Neuronal stem cell (in vitro differentiated cells): ENCODE measurements at regions not wholly inside any gene's neighbourhood (a gene's known extent, or its start where the extent isn't known, plus 50 kb on each side); places are given as distances from the start of the nearest gene placed in this dataset.
"Not testable (repeated sequence)": the region's sequence is repeated elsewhere in the genome, so short reads cannot be mapped to it uniquely, and the experiment has no call there.

Experiments used
- DNase-seq: peaks from one replicate; pipeline ENCODE4 v3.0.0-alpha.2; 2013; ENCODE audit warnings: low spot score
- H2AFZ ChIP-seq: one replicate; pipeline ENCODE4 v1.6.1; 2013; ENCODE audit warnings: mild to moderate bottlenecking, low read length, inconsistent platforms
- H2AK5ac ChIP-seq: 2 replicates; pipeline ENCODE4 v1.6.1; 2013; ENCODE audit warnings: low read depth, mild to moderate bottlenecking, inconsistent platforms, low read length, moderate library complexity, mixed read lengths
- H2BK120ac ChIP-seq: 2 replicates; pipeline ENCODE4 v1.6.1; 2013; ENCODE audit warnings: low read depth, mild to moderate bottlenecking, inconsistent platforms, low read length, moderate library complexity, mixed read lengths
- H2BK12ac ChIP-seq: one replicate; pipeline ENCODE4 v1.6.1; 2013; ENCODE audit warnings: low read length, inconsistent platforms
- H2BK15ac ChIP-seq: 2 replicates; pipeline ENCODE4 v1.6.1; 2013; ENCODE audit warnings: mild to moderate bottlenecking, low read length, inconsistent platforms, mixed read lengths
- H2BK5ac ChIP-seq: one replicate; pipeline ENCODE4 v1.6.1; 2013; ENCODE audit warnings: inconsistent platforms, mild to moderate bottlenecking, low read length, moderate library complexity
- H3K14ac ChIP-seq: one replicate; pipeline ENCODE4 v1.6.1; 2013; ENCODE audit warnings: low read length, inconsistent platforms
- H3K18ac ChIP-seq: 2 replicates; pipeline ENCODE4 v1.6.1; 2013; ENCODE audit warnings: low read length, inconsistent platforms
- H3K23ac ChIP-seq: 2 replicates; pipeline ENCODE4 v1.6.1; 2013; ENCODE audit warnings: low read depth, mild to moderate bottlenecking, mixed read lengths, low read length, inconsistent platforms; ENCODE audit not compliant: poor library complexity
- H3K27ac ChIP-seq: replicated peaks from 3 replicates; pipeline ENCODE4 v1.5.1; 2013; ENCODE audit warnings: low read length, inconsistent platforms
- H3K27me3 ChIP-seq, 3 experiments: 2 replicates each; pipeline ENCODE4 v1.6.1; 2013; ENCODE audit warnings: low read length in 3 of 3, mild to moderate bottlenecking in 2 of 3, inconsistent platforms in 1 of 3, low read depth in 1 of 3, mixed read lengths in 1 of 3, moderate library complexity in 1 of 3; ENCODE audit not compliant: control insufficient read depth in 3 of 3, insufficient read depth in 3 of 3
- H3K36me3 ChIP-seq, 2 donors: replicated peaks in 1 of 2; 2 replicates each; pipeline ENCODE4 v1.6.1; 2013; ENCODE audit warnings: low read length in 2 of 2; ENCODE audit not compliant: control insufficient read depth in 2 of 2, insufficient read depth in 2 of 2
- H3K4ac ChIP-seq: 2 replicates; pipeline ENCODE4 v1.6.1; 2013; ENCODE audit warnings: inconsistent platforms, mild to moderate bottlenecking, low read length, moderate library complexity
- H3K4me1 ChIP-seq, 2 donors: 1 replicate in 1 of 2; 2 replicates in 1 of 2; pipeline ENCODE4 v1.6.1; 2013; ENCODE audit warnings: low read length in 2 of 2, low read depth in 1 of 2; ENCODE audit not compliant: control insufficient read depth in 2 of 2, insufficient read depth in 1 of 2
- H3K4me2 ChIP-seq: one replicate; pipeline ENCODE4 v1.6.1; 2013; ENCODE audit warnings: mild to moderate bottlenecking, low read length, inconsistent platforms; ENCODE audit not compliant: insufficient read depth, poor library complexity, severe bottlenecking
- H3K4me3 ChIP-seq, 2 donors: 2 replicates each; pipeline ENCODE4 v1.5.1; 2013; ENCODE audit warnings: low read length in 2 of 2, mild to moderate bottlenecking in 2 of 2, inconsistent platforms in 1 of 2, moderate library complexity in 1 of 2
- H3K79me1 ChIP-seq: one replicate; pipeline ENCODE4 v1.6.1; 2013; ENCODE audit warnings: low read depth, mild to moderate bottlenecking, inconsistent platforms, low read length, moderate library complexity
- H3K9ac ChIP-seq: one replicate; pipeline ENCODE4 v1.6.1; 2013; ENCODE audit warnings: mild to moderate bottlenecking, low read depth, low read length, inconsistent platforms; ENCODE audit not compliant: poor library complexity
- H3K9me3 ChIP-seq, 2 donors: replicated peaks in 1 of 2; 2 replicates each; pipeline versions ENCODE3 to v1.6.1; 2013; ENCODE audit warnings: low read length in 2 of 2, mild to moderate bottlenecking in 2 of 2, inconsistent platforms in 1 of 2, low read depth in 1 of 2, mixed read lengths in 1 of 2, moderate library complexity in 1 of 2; ENCODE audit not compliant: control insufficient read depth in 2 of 2, insufficient read depth in 1 of 2
- H4K8ac ChIP-seq: one replicate; pipeline ENCODE4 v1.6.1; 2013; ENCODE audit warnings: low read depth, mild to moderate bottlenecking, inconsistent platforms, low read length, moderate library complexity
- H4K91ac ChIP-seq: one replicate; pipeline ENCODE4 v1.6.1; 2013; ENCODE audit warnings: low read length, low read depth, mild to moderate bottlenecking, inconsistent platforms; ENCODE audit not compliant: poor library complexity
- WGBS, 2 donors: extraction: QIAGEN DNeasy Blood & Tissue Kit; methylation state at CpG; one replicate each; pipeline ENCODE4 v1.1.7; 2013; ENCODE audit warnings: missing lambda C conversion rate in 2 of 2, mixed read lengths in 1 of 2; ENCODE audit not compliant: insufficient read length in 2 of 2, insufficient replicate concordance in 1 of 2; ENCODE audit errors: extremely low coverage in 2 of 2; 5-methylcytosine and 5-hydroxymethylcytosine counted together

- DNase-seq, H3K9ac ChIP-seq, H3K4me1 ChIP-seq, H3K4me3 ChIP-seq, H2BK120ac ChIP-seq, H2BK15ac ChIP-seq, H3K4ac ChIP-seq, H2AK5ac ChIP-seq, H3K18ac ChIP-seq, H2BK12ac ChIP-seq, H4K8ac ChIP-seq, H2AFZ ChIP-seq, H3K4me2 ChIP-seq, H3K27me3 ChIP-seq, H3K79me1 ChIP-seq, H3K9me3 ChIP-seq, H3K23ac ChIP-seq, H4K91ac ChIP-seq, H2BK5ac ChIP-seq, H3K36me3 ChIP-seq, H3K27ac ChIP-seq, H3K14ac ChIP-seq: not testable (repeated sequence)
- no CpG with 5 or more reads among the region's 2 CpGs for WGBS, 2 donors
Measured at GRCh38 chr14:43547596-43547995, 959.5 kb downstream of the FSCB start.

- Histone ChIP-seq H2BK12ac (no peak overlapping the region), H3K4ac (no peak overlapping the region), H3K27ac (no peak overlapping the region), H3K4me3 (peak overlapping the region in 1 of 2 donors; percentile 58), H3K4me1 (no peaks in the 10 kb centered on the region), H3K79me1 (no peaks in the 10 kb centered on the region), H2BK120ac (no peak overlapping the region), H3K9me3 (peaks cover 0 to 1% of the 10 kb centered on the region in 2 donors), H3K18ac (peak overlapping the region; percentile 76), H4K91ac (no peak overlapping the region), H3K23ac (no peak overlapping the region), H4K8ac (no peak overlapping the region), H3K14ac (peak overlapping the region; percentile 97), H2BK5ac (no peak overlapping the region), H2AK5ac (no peak overlapping the region), H2BK15ac (no peak overlapping the region), H2AFZ (no peak overlapping the region), H3K36me3 (no peaks in the 10 kb centered on the region), H3K4me2 (no peak overlapping the region), H3K9ac (no peak overlapping the region), H3K27me3 (no peaks in the 10 kb centered on the region)
- no peak for DNase-seq
- no CpG with 5 or more reads among the region's 11 CpGs for WGBS, 2 donors
Measured at GRCh38 chr14:43541356-43541755, 965.7 kb downstream of the FSCB start.

- Histone ChIP-seq H2AK5ac (no peak overlapping the region), H4K8ac (no peak overlapping the region), H2BK15ac (no peak overlapping the region), H4K91ac (no peak overlapping the region), H3K4ac (no peak overlapping the region), H3K18ac (peak overlapping the region; percentile 76), H2BK120ac (no peak overlapping the region), H3K4me1 (no peaks in the 10 kb centered on the region), H3K27me3 (no peaks in the 10 kb centered on the region), H3K4me3 (peak overlapping the region in 1 of 2 donors; percentile 58), H3K23ac (no peak overlapping the region), H3K9ac (peak overlapping the region; percentile 46), H3K9me3 (peaks cover 0 to 1% of the 10 kb centered on the region in 2 donors), H3K14ac (peak overlapping the region; percentile 97), H3K79me1 (no peaks in the 10 kb centered on the region), H2AFZ (no peak overlapping the region), H2BK5ac (no peak overlapping the region), H3K36me3 (no peaks in the 10 kb centered on the region), H3K27ac (no peak overlapping the region), H3K4me2 (no peak overlapping the region), H2BK12ac (no peak overlapping the region)
- no peak for DNase-seq
- no CpG with 5 or more reads among the region's 13 CpGs for WGBS, 2 donors
Measured at GRCh38 chr14:43540948-43541347, 966.1 kb downstream of the FSCB start.

GRCh38 chr14:43539210-43539609 lies 967.9 kb downstream of the FSCB start:
- no peak overlapping the region for H2AK5ac ChIP-seq
- no peak overlapping the region for H4K91ac ChIP-seq
- no peak overlapping the region for H2BK15ac ChIP-seq
- no peak overlapping the region for H3K4me3 ChIP-seq
- no CpG with 5 or more reads among the region's 6 CpGs for WGBS, 2 donors
- H3K4me2 ChIP-seq: no peak overlapping the region
- no peak overlapping the region for H3K4ac ChIP-seq
- H3K27ac ChIP-seq: no peak overlapping the region
- H3K4me1 ChIP-seq: no peaks in the 10 kb centered on the region
- no peak overlapping the region for H3K14ac ChIP-seq
- no peak overlapping the region for H2BK5ac ChIP-seq
- DNase-seq: peak; percentile 15
- H3K36me3 ChIP-seq: no peaks in the 10 kb centered on the region
- H2BK12ac ChIP-seq: no peak overlapping the region
- H3K27me3 ChIP-seq: no peaks in the 10 kb centered on the region
- H3K23ac ChIP-seq: no peak overlapping the region
- H4K8ac ChIP-seq: no peak overlapping the region
- no peak overlapping the region for H3K9ac ChIP-seq
- H3K9me3 ChIP-seq: peaks cover 0 to 1% of the 10 kb centered on the region in 2 donors
- H2BK120ac ChIP-seq: no peak overlapping the region
- H3K18ac ChIP-seq: no peak overlapping the region
- H3K79me1 ChIP-seq: no peaks in the 10 kb centered on the region
- no peak overlapping the region for H2AFZ ChIP-seq
